Endodermal cell (in vitro differentiated cells): ENCODE measurements at regions not wholly inside any gene's neighbourhood (a gene's known extent, or its start where the extent isn't known, plus 50 kb on each side); places are given as distances from the start of the nearest gene placed in this dataset.

Experiments used
- DNase-seq: peaks from one replicate; pipeline ENCODE4 v3.0.0-alpha.2; 2017
- H3K27ac ChIP-seq: 2 replicates; pipeline ENCODE4 v1.5.1; 2013; ENCODE audit warnings: mild to moderate bottlenecking, low read depth, low read length, moderate library complexity
- H3K27me3 ChIP-seq: 2 replicates; pipeline ENCODE4 v1.6.1; 2013; ENCODE audit warnings: mild to moderate bottlenecking, low read length, moderate library complexity; ENCODE audit not compliant: insufficient read depth, control insufficient read depth, poor library complexity, severe bottlenecking
- H3K36me3 ChIP-seq: 2 replicates; pipeline ENCODE4 v1.7.0; 2013; ENCODE audit warnings: mild to moderate bottlenecking, low read length, moderate library complexity; ENCODE audit not compliant: control insufficient read depth, insufficient read depth
- H3K4me1 ChIP-seq: one replicate; pipeline ENCODE4 v1.7.0; 2013; ENCODE audit warnings: low read length; ENCODE audit not compliant: control insufficient read depth, insufficient read depth
- H3K4me3 ChIP-seq: 2 replicates; pipeline ENCODE4 v1.5.1; 2013; ENCODE audit warnings: mild to moderate bottlenecking, low read length, moderate library complexity
- H3K9ac ChIP-seq: 2 replicates; pipeline ENCODE4 v1.6.1; 2013; ENCODE audit warnings: mild to moderate bottlenecking, low read length, moderate library complexity; ENCODE audit not compliant: poor library complexity, severe bottlenecking; ENCODE audit errors: extremely low read depth
- H3K9me3 ChIP-seq: 2 replicates; pipeline ENCODE4 v1.6.1; 2013; ENCODE audit warnings: mild to moderate bottlenecking, low read length, moderate library complexity; ENCODE audit not compliant: control insufficient read depth
- H3K27ac Mint-ChIP-seq: 2 replicates; pipeline ENCODE4 v1.8.0; 2020; ENCODE audit warnings: mixed read lengths
- H3K27me3 Mint-ChIP-seq: 2 replicates; pipeline ENCODE4 v1.8.0; 2021; ENCODE audit warnings: mild to moderate bottlenecking, mixed read lengths; ENCODE audit not compliant: insufficient read depth
- H3K36me3 Mint-ChIP-seq: 2 replicates; pipeline ENCODE4 v1.8.0; 2020; ENCODE audit warnings: low read depth, mixed read lengths
- H3K4me1 Mint-ChIP-seq: 2 replicates; pipeline ENCODE4 v1.8.0; 2020; ENCODE audit warnings: mixed read lengths
- H3K4me3 Mint-ChIP-seq: 2 replicates; pipeline ENCODE4 v1.8.0; 2020; ENCODE audit warnings: mild to moderate bottlenecking, moderate library complexity, mixed read lengths
- H3K9me3 Mint-ChIP-seq: 2 replicates; pipeline ENCODE4 v1.8.0; 2020; ENCODE audit warnings: mild to moderate bottlenecking, mixed read lengths
- CTCF ChIP-seq: fragments of 200-600 bp; sonication (generic); conservative IDR thresholded peaks from 2 replicates; pipeline ENCODE4 v1.5.0; 2021; ENCODE audit warnings: antibody characterized with exemption, mild to moderate bottlenecking
- WGBS, 2 experiments: methylation state at CpG; one replicate each; pipeline versions ENCODE4 v1.1.5 to v1.1.7; 2013; ENCODE audit warnings: missing lambda C conversion rate in 2 of 2, mixed read lengths in 1 of 2; ENCODE audit not compliant: insufficient coverage in 1 of 2, insufficient read length in 1 of 2; 5-methylcytosine and 5-hydroxymethylcytosine counted together

GRCh38 chr19:57053401-57053800 is 66.4 kb upstream of the USP29 start:
- no peak overlapping the region for H3K4me3 ChIP-seq
- no peak for TF ChIP-seq CTCF
- peaks cover 81% of the 10 kb centered on the region for H3K9me3 ChIP-seq
- 83 to 84% methylated on average over 12 of the region's 12 CpGs for WGBS, 2 experiments
- H3K4me1 Mint-ChIP-seq = no peaks in the 10 kb centered on the region
- no peak overlapping the region for H3K9ac ChIP-seq
- DNase-seq = no peak
- H3K27me3 Mint-ChIP-seq = no peaks in the 10 kb centered on the region
- no peaks in the 10 kb centered on the region for H3K4me1 ChIP-seq
- no peak overlapping the region for H3K27ac Mint-ChIP-seq
- H3K27me3 ChIP-seq = no peaks in the 10 kb centered on the region
- H3K4me3 Mint-ChIP-seq = no peak overlapping the region
- H3K36me3 Mint-ChIP-seq = no peaks in the 10 kb centered on the region
- H3K36me3 ChIP-seq = no peaks in the 10 kb centered on the region
- peaks cover 90% of the 10 kb centered on the region for H3K9me3 Mint-ChIP-seq
- H3K27ac ChIP-seq = no peak overlapping the region

DNA sequence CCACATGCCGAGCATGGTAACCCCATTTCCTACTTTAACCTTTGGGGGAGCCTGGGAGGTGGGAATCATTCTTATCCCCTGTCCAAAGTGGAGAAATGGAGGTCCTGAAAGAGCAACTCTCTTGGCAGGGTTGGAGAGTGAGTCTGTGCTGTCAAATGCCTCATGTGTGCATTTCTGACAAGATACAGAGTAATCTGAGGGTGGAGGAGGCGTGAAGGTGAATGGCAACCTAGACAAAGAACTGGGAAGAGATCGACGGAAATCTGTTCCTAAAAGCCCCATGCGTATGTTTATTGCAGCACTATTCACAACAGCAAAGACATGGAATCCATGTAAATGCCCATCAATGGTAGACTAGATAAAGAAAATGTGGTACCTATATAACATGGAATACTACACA is 63.8 kb upstream of the USP29 start:
- Histone ChIP-seq H3K4me3 (no peak overlapping the region), H3K4me1 (no peaks in the 10 kb centered on the region), H3K27me3 (no peaks in the 10 kb centered on the region), H3K9me3 (peaks cover 70% of the 10 kb centered on the region), H3K36me3 (no peaks in the 10 kb centered on the region), H3K27ac (no peak overlapping the region), H3K9ac (no peak overlapping the region)
- WGBS, 2 experiments = 74 to 80% methylated on average over 4 to 5 of the region's 5 CpGs
- Mint-ChIP-seq H3K27me3 (no peaks in the 10 kb centered on the region), H3K36me3 (no peaks in the 10 kb centered on the region), H3K4me1 (no peaks in the 10 kb centered on the region), H3K27ac (no peak overlapping the region), H3K4me3 (no peak overlapping the region), H3K9me3 (peaks cover 80% of the 10 kb centered on the region)
- TF ChIP-seq CTCF = no peak
- no peak for DNase-seq

DNA sequence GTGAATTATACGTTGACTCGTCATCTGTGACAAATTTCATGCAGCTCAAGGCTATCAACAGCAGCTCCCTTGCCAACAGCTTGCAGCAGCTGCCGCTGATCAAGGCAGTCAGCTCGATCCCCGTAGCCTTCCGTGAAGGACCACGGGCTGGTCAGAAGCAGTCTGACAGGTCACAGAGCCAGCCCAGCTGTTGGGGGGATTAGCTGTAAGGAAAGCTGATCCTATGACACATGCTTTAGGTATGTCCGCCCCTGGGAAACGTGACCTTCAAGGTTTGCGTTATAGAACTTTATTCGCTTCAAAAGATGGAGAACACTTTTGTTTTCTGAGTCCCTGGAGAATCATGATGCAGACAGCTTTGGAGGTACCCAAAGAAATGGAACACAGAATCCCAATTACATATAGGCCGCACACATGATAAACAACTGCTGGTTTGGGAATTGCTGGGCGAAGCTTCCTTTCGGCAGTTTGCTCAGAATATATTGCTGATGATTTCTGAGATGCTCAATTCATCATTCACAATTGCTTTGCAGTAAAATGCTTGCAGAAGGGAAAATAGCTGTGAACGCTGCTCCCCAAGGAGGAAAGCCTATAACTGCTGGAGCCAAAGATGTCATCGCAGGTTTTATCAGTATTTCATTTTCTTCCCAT is 62.6 kb upstream of the USP29 start:
- no peaks in the 10 kb centered on the region for H3K4me1 ChIP-seq
- H3K4me3 ChIP-seq = no peak overlapping the region
- no peaks in the 10 kb centered on the region for H3K36me3 Mint-ChIP-seq
- no peak overlapping the region for H3K9ac ChIP-seq
- no peaks in the 10 kb centered on the region for H3K27me3 Mint-ChIP-seq
- no peak overlapping the region for H3K4me3 Mint-ChIP-seq
- 78 to 80% methylated on average over 16 of the region's 16 CpGs for WGBS, 2 experiments
- no peak for DNase-seq
- no peak for TF ChIP-seq CTCF
- no peak overlapping the region for H3K27ac Mint-ChIP-seq
- no peak overlapping the region for H3K27ac ChIP-seq
- no peaks in the 10 kb centered on the region for H3K4me1 Mint-ChIP-seq
- H3K9me3 Mint-ChIP-seq = peaks cover 80% of the 10 kb centered on the region
- peaks cover 75% of the 10 kb centered on the region for H3K9me3 ChIP-seq
- H3K27me3 ChIP-seq = no peaks in the 10 kb centered on the region
- no peaks in the 10 kb centered on the region for H3K36me3 ChIP-seq
